ENCODE measurements at regions not wholly inside any gene's neighbourhood (a gene's known extent, or its start where the extent isn't known, plus 50 kb on each side); places are given as distances from the start of the nearest gene placed in this dataset.

DNA sequence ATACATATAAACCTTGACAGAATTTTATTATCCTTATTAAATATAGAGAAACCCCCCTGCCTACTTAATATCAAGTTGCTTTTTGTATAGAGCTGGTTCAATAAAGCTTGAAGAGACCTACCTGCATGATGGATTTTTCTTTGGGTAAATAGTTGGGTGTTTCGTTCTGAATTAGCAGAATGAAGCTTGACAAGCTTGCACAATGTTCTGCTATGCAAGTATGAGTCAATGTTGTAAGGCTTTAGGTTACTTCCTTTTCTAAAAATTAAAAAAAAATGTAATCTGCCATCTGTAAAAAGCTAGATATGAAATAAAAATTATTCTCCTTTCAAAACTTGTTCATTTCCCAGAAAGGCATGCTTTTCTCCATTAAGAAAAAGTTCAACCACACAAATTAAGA, 1662.6 kb upstream of the SEL1L start:
- H3K9me3 Mint-ChIP-seq: peaks cover 7% of the 10 kb centered on the region
- no peak overlapping the region for H3K4me3 Mint-ChIP-seq
- no peak for DNase-seq
- no peaks in the 10 kb centered on the region for H3K4me1 Mint-ChIP-seq (ENCODE audit: low read depth)
- H3K27me3 Mint-ChIP-seq (ENCODE audit: low read depth): no peaks in the 10 kb centered on the region
- H3K27ac Mint-ChIP-seq: no peak overlapping the region
- no peaks in the 10 kb centered on the region for H3K36me3 Mint-ChIP-seq (ENCODE audit: low read depth)
- CTCF ChIA-PET: interaction anchor here (0.6 kb wide), 1 partner anchor 1561 kb away, joined by 3 read pairs; no protein-coding TSS in a partner anchor
- intact Hi-C loops (cut with micrococcal nuclease): no loop called here

- no peak overlapping the region for H3K4me3 Mint-ChIP-seq
- H3K36me3 Mint-ChIP-seq (ENCODE audit: low read depth): no peaks in the 10 kb centered on the region
- intact Hi-C loops (cut with micrococcal nuclease): no loop called here
- no peaks in the 10 kb centered on the region for H3K4me1 Mint-ChIP-seq (ENCODE audit: low read depth)
- H3K27ac Mint-ChIP-seq: no peak overlapping the region
- H3K9me3 Mint-ChIP-seq: peaks cover 3% of the 10 kb centered on the region
- no peaks in the 10 kb centered on the region for H3K27me3 Mint-ChIP-seq (ENCODE audit: low read depth)
- CTCF ChIA-PET: no interaction called here
- DNase-seq: no peak
Measured at GRCh38 chr14:83197271-83197670, 1663.6 kb upstream of the SEL1L start.

- intact Hi-C loops (cut with micrococcal nuclease): no loop called here
- DNase-seq: no peak
- H3K9me3 Mint-ChIP-seq: peaks cover 9% of the 10 kb centered on the region
- H3K27me3 Mint-ChIP-seq (ENCODE audit: low read depth): no peaks in the 10 kb centered on the region
- H3K27ac Mint-ChIP-seq: no peak overlapping the region
- H3K4me3 Mint-ChIP-seq: no peak overlapping the region
- CTCF ChIA-PET: interaction anchor here (0.6 kb wide), 1 partner anchor 749 kb away, joined by 3 read pairs; no protein-coding TSS in a partner anchor
- no peaks in the 10 kb centered on the region for H3K4me1 Mint-ChIP-seq (ENCODE audit: low read depth)
- no peaks in the 10 kb centered on the region for H3K36me3 Mint-ChIP-seq (ENCODE audit: low read depth)
Measured at GRCh38 chr14:83207550-83207949, 1673.9 kb upstream of the SEL1L start.

DNA sequence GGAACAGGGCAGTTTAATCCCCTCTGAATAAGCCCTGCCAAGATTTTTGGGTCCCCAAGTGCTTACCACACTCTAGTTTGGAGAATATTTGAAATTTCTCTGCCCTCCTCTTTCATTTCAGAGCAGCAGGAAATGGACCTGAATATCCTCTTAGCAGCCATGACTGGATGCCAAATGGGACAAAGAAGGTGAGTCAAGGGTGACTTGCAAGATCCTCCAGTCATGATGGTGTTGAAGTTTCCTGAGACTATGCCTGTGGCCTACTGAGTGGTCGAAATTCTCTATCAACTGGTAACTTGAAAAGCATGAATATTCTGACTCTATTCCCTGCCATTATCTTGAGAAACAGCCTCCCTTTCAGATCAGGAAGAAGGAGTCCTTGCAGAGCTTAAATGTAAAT, 1674.7 kb upstream of the SEL1L start:
- no peak overlapping the region for H3K4me3 Mint-ChIP-seq
- intact Hi-C loops (cut with micrococcal nuclease): no loop called here
- CTCF ChIA-PET: no interaction called here
- H3K9me3 Mint-ChIP-seq: peaks cover 9% of the 10 kb centered on the region
- no peaks in the 10 kb centered on the region for H3K4me1 Mint-ChIP-seq (ENCODE audit: low read depth)
- H3K27ac Mint-ChIP-seq: no peak overlapping the region
- DNase-seq: no peak
- H3K27me3 Mint-ChIP-seq (ENCODE audit: low read depth): no peaks in the 10 kb centered on the region
- H3K36me3 Mint-ChIP-seq (ENCODE audit: low read depth): no peaks in the 10 kb centered on the region

- CTCF ChIA-PET: no interaction called here
- intact Hi-C loops (cut with micrococcal nuclease): no loop called here
- no peaks in the 10 kb centered on the region for H3K4me1 Mint-ChIP-seq (ENCODE audit: low read depth)
- no peak for DNase-seq
- H3K9me3 Mint-ChIP-seq: peaks cover 18% of the 10 kb centered on the region
- H3K27me3 Mint-ChIP-seq (ENCODE audit: low read depth): no peaks in the 10 kb centered on the region
- H3K4me3 Mint-ChIP-seq: no peak overlapping the region
- no peak overlapping the region for H3K27ac Mint-ChIP-seq
- H3K36me3 Mint-ChIP-seq (ENCODE audit: low read depth): no peaks in the 10 kb centered on the region
Measured at GRCh38 chr14:83217492-83217891, 1683.8 kb upstream of the SEL1L start.

GRCh38 chr14:83247924-83248639, 1714.4 kb upstream of the SEL1L start:
- no peak overlapping the region for H3K27ac Mint-ChIP-seq
- no peaks in the 10 kb centered on the region for H3K4me1 Mint-ChIP-seq (ENCODE audit: low read depth)
- no peaks in the 10 kb centered on the region for H3K36me3 Mint-ChIP-seq (ENCODE audit: low read depth)
- no peak for DNase-seq
- intact Hi-C loops (cut with micrococcal nuclease): no loop called here
- peaks cover 10% of the 10 kb centered on the region for H3K9me3 Mint-ChIP-seq
- H3K4me3 Mint-ChIP-seq: no peak overlapping the region
- CTCF ChIA-PET: no interaction called here
- H3K27me3 Mint-ChIP-seq (ENCODE audit: low read depth): no peaks in the 10 kb centered on the region

GRCh38 chr14:83251402-83251801, 1717.7 kb upstream of the SEL1L start:
- intact Hi-C loops (cut with micrococcal nuclease): no loop called here
- Mint-ChIP-seq H3K9me3 (no peaks in the 10 kb centered on the region), H3K27me3 (ENCODE audit: low read depth) (no peaks in the 10 kb centered on the region), H3K27ac (no peak overlapping the region), H3K36me3 (ENCODE audit: low read depth) (no peaks in the 10 kb centered on the region), H3K4me3 (no peak overlapping the region), H3K4me1 (ENCODE audit: low read depth) (no peaks in the 10 kb centered on the region)
- DNase-seq: no peak
- CTCF ChIA-PET: no interaction called here

- no peaks in the 10 kb centered on the region for H3K27me3 Mint-ChIP-seq (ENCODE audit: low read depth)
- no peaks in the 10 kb centered on the region for H3K4me1 Mint-ChIP-seq (ENCODE audit: low read depth)
- intact Hi-C loops (cut with micrococcal nuclease): no loop called here
- no peak overlapping the region for H3K27ac Mint-ChIP-seq
- H3K4me3 Mint-ChIP-seq: no peak overlapping the region
- CTCF ChIA-PET: no interaction called here
- peaks cover 4% of the 10 kb centered on the region for H3K9me3 Mint-ChIP-seq
- H3K36me3 Mint-ChIP-seq (ENCODE audit: low read depth): no peaks in the 10 kb centered on the region
- DNase-seq: no peak
Measured at GRCh38 chr14:83253870-83254269, 1720.2 kb upstream of the SEL1L start.

DNA sequence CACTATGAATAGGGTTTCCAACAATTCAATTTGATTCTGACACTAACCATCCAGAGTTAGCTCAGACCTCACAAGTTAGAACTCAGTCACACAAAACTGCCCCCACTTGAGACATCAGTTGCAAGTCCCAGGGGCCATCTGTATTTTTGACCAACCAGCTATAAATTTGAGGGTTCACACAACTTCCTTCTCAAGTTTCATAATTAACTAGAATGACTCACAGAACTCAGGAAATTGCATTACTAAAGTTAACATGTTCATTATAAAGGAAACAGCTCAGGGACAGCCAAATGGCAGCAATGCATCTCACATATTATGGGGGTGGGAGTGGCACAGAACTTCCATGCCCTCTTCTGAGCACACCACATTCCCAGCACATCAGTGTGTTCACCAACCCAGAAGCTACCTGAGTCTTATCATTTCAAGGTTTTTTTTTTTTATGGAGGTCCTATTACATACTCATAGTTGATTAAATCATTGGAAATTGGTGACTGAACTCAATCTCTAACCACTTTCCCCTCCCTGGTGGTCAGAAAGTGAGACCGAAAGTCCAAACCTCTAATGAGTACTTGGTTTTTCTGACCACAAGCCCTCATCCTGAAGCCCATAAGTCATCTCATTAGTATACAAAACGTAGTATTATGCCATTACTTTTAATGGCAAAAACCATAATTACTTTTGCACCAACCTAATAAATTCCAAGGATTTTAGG, 1721.5 kb upstream of the SEL1L start:
- Mint-ChIP-seq H3K27ac (no peak overlapping the region), H3K4me3 (no peak overlapping the region), H3K36me3 (ENCODE audit: low read depth) (no peaks in the 10 kb centered on the region), H3K4me1 (ENCODE audit: low read depth) (no peaks in the 10 kb centered on the region), H3K9me3 (peaks cover 4% of the 10 kb centered on the region), H3K27me3 (ENCODE audit: low read depth) (no peaks in the 10 kb centered on the region)
- DNase-seq: no peak
- CTCF ChIA-PET: no interaction called here
- intact Hi-C loops (cut with micrococcal nuclease): no loop called here

DNA sequence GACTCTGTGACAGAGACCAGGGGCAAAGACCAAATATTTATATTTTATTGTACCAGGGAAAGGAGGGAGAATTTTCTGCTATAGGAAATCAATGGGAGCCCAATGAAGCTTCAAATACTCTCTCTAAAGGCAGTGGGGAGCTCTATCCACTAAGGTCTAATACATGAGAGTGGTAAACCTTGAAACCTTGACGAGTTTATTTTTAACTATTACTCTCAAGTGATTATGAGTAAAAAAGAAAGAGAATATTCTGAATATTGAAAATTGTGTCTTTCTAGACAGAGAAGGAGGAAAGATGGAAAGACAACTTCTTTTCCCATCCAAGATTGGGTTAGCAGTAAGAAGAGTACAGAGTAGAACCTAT, 1722.1 kb upstream of the SEL1L start:
- no peak for DNase-seq
- no peaks in the 10 kb centered on the region for H3K4me1 Mint-ChIP-seq (ENCODE audit: low read depth)
- no peaks in the 10 kb centered on the region for H3K27me3 Mint-ChIP-seq (ENCODE audit: low read depth)
- H3K9me3 Mint-ChIP-seq: peaks cover 4% of the 10 kb centered on the region
- H3K27ac Mint-ChIP-seq: no peak overlapping the region
- H3K36me3 Mint-ChIP-seq (ENCODE audit: low read depth): no peaks in the 10 kb centered on the region
- no peak overlapping the region for H3K4me3 Mint-ChIP-seq
- intact Hi-C loops (cut with micrococcal nuclease): no loop called here
- CTCF ChIA-PET: no interaction called here

GRCh38 chr14:83257466-83258439, 1724.1 kb upstream of the SEL1L start:
- no peak overlapping the region for H3K27ac Mint-ChIP-seq
- H3K27me3 Mint-ChIP-seq (ENCODE audit: low read depth): no peaks in the 10 kb centered on the region
- H3K4me1 Mint-ChIP-seq (ENCODE audit: low read depth): no peaks in the 10 kb centered on the region
- CTCF ChIA-PET: no interaction called here
- H3K9me3 Mint-ChIP-seq: peaks cover 8% of the 10 kb centered on the region
- no peak for DNase-seq
- intact Hi-C loops (cut with micrococcal nuclease): no loop called here
- H3K36me3 Mint-ChIP-seq (ENCODE audit: low read depth): no peaks in the 10 kb centered on the region
- no peak overlapping the region for H3K4me3 Mint-ChIP-seq

DNA sequence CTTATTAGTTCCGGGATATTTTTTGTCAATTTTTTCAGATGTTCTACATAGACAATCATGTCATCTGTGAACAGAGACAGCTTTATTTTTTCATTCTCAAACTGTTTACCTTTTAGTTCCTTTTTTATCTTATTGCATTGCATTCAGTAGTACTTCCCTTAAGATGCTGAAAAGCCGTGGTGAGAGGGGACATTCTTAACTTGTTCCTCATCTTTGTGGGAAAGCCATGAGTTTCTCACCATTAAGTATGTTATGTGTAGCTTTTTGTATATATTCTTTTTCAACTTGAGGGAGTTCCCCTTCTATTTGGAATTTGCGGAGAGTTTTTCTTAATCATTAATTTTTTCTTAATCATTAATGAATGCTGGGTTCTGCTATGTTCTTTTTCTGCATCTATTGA, 1727.1 kb upstream of the SEL1L start:
- Mint-ChIP-seq H3K4me1 (ENCODE audit: low read depth) (no peaks in the 10 kb centered on the region), H3K4me3 (no peak overlapping the region), H3K27me3 (ENCODE audit: low read depth) (no peaks in the 10 kb centered on the region), H3K9me3 (peaks cover 11% of the 10 kb centered on the region), H3K36me3 (ENCODE audit: low read depth) (no peaks in the 10 kb centered on the region), H3K27ac (no peak overlapping the region)
- intact Hi-C loops (cut with micrococcal nuclease): loop anchor here (10.0 kb wide), 1 partner anchor 1636 kb away; no protein-coding TSS in a partner anchor
- CTCF ChIA-PET: interaction anchor here (0.7 kb wide), 1 partner anchor 1382 kb away, joined by 3 read pairs; no protein-coding TSS in a partner anchor
- DNase-seq: no peak

All from activated naive CD4-positive, alpha-beta T cell treated with anti-CD3 and anti-CD28 coated beads for 36 hours (primary cell).